ENCODE measurements at regions not wholly inside any gene's neighbourhood (a gene's known extent, or its start where the extent isn't known, plus 50 kb on each side); places are given as distances from the start of the nearest gene placed in this dataset.
"Not testable (repeated sequence)": the region's sequence is repeated elsewhere in the genome, so short reads cannot be mapped to it uniquely, and the experiment has no call there.

- FAIRE-seq, result no peak
Observed at GRCh38 chrX:41981481-41982013, 58.2 kb upstream of the CASK start.

DNA sequence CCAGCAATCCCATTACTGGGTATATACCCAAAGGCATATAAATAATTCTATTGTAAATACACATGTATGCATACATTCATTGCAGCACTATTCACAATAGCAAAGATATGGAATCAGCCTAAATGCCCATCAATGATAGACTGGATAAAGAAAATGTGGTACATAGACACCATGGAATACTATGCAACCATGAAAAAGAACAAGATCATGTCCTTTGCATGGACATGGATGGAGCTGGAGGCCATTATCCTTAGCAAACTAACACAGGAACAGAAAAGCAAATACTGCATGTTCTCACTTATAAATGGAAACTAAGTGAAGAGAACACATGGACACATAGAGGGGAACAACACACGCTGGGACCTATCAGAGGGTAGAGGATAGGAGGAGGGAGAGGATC is 51.3 kb upstream of the CASK start:
- not testable (repeated sequence) for FAIRE-seq

DNA sequence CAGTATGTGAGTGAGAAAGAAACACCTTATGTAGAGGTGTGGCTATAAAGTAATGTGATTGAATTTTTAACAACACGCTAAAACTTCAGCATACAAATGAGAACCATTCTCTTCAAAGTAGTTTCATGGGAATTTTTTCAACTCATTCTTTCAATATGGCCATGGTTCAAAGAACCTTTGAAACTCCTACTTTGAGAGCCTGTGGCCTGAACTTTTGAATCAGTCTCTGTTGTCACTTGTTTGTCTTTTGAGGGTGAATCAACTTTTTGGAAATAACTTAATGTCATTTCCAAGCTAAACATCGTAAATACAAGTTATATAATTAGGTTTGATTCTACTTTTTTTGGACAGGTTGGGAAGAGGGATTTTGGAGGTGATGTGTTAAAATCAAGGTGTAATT is 49.9 kb upstream of the CASK start:
- FAIRE-seq, result peak; percentile 78
